GM19324 (cell line): ENCODE measurements at regions not wholly inside any gene's neighbourhood (a gene's known extent, or its start where the extent isn't known, plus 50 kb on each side); places are given as distances from the start of the nearest gene placed in this dataset.

Experiments
- ATAC-seq: cut with Tn5 transposase; IDR thresholded peaks from one replicate; pipeline ENCODE4 v1.9.1; 2021; ENCODE audit warnings: mild to moderate bottlenecking, moderate library complexity; ENCODE audit not compliant: unreplicated experiment, low FRiP score

DNA sequence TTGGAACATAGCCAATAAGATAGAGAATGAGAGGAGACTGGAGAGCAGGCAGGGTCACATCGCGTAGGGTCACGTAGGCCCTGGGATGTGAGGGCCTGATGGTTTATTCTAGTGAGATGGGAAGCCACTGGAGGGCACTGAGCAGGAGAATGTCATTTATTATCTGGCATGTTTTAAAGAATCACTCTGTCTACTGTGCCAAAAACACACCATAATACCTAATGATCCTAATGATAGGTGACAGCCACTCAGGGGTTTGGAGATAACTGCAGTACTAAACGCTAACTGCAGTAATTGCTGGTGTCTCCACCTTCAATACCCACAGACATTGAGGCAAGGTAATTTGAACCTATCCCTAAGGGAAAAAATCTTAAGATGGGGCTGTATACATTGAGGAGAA, 185.4 kb downstream of the TTLL7 start:
- ATAC-seq, result no peak

DNA sequence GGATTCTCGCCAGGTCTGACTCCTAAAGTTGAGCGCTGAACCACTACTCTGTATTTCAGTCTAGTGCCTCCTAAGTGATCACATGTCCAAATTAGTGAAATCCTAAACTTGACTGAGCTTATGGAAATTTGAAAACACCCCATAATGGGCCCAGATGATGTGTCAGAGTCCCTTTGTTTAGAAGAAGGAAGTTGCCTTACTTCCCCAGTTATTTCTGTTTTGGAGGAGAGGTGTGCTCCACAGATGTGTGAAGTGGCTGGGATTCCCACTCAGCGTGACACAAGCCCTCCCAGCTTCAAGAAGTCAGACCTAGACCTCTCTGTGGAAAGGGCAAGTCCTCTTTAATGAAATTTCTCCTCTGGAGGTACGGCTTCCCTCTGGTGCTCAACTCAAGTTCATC, 188.8 kb downstream of the TTLL7 start:
- no peak for ATAC-seq

DNA sequence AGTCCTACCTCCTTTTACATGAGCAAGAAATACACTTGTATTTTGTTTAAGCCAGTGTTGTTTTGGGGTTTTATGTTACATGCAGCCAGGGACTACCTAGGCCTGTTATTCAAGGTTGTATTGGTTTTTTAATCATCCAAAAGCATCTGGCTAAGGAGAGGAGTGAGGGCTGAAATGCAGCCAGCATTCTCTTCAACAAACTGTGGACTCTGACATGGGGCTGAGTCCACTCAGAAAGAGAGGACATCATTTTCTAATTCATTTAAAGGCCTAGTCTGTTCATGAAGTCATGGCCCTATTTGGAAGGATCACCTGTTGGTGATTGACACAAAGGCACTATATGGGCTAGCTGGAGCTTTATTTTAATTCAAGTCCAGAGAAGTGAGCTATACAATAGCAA, 190.4 kb downstream of the TTLL7 start:
- ATAC-seq, result no peak

DNA sequence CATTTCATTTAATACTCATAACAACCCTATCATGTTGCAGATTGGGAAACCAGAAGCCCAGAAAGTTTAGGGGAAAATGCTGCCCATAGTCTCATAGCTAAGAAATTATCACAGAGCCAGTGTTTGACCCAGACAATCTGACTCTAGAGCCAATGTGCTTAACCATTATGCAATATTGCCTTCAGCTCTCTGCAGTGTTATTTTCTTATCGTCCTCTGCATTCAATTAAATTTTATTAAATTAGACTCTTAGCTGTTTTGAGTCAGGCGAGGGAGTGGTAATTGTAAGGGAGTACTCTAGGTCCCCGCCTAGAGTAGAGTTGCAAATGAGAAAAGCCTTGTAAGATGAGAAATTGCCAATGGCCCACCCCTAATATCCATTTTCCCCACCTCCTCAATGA, 191.1 kb downstream of the TTLL7 start:
- ATAC-seq, result no peak

DNA sequence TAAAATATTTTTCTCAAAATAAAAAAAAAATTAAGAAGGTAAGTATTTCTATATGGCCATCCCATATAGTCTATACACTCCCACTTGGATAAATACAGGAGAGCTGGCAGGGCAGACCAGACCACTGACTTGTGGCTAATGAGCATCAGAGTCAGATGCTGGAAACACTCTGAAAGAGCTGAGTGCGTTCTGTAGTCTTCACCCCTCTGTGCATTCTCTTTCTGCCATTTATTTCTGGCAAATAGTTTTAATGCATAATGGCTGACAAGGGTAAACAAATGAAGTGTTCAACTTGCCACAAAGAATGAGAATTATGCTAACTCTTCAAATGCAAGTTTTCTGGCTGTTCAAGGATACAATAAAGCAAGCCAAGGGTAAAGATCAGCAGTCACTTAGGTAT, 191.7 kb downstream of the TTLL7 start:
- ATAC-seq, result no peak

DNA sequence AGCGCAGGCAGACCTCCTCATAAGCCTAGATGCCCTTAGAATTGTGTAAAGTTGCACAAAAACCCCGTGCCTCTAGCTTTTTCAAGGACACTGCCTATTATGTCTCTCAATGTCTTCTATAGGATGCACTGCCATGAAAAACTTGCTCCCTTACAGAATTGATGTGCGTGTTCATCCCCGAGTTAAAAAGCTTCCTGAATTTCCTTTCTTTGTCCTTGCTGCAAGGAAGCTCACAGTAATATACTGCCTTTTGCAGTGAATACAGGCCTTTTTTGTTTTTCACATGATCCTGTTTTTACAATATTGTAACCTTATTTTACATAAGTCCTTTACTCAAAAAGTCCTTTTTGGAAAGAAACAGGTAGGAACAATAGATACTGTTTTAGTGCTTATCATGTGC, 193.0 kb downstream of the TTLL7 start:
- ATAC-seq, result no peak

GRCh38 chr1:83802460-83803152, 196.3 kb downstream of the TTLL7 start:
- ATAC-seq, result no peak

DNA sequence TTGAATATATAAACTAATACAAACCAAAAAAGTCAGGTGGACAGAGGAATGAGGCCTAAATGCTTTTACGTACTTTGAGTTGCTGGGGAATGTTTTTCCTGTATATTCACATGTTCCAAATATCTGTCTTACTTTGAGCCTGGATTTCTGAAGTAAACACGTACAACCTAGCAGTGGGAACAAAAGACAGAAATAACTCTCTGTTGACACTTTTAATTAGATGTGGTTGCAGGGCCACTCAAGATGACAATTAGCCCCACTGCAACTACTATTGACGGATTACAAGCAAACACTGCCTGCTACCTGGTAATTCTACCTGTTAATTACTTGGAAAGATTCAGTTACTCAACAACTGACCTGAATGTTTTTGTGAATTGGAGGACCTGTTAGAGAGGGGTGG, 196.9 kb downstream of the TTLL7 start:
- ATAC-seq, result no peak

DNA sequence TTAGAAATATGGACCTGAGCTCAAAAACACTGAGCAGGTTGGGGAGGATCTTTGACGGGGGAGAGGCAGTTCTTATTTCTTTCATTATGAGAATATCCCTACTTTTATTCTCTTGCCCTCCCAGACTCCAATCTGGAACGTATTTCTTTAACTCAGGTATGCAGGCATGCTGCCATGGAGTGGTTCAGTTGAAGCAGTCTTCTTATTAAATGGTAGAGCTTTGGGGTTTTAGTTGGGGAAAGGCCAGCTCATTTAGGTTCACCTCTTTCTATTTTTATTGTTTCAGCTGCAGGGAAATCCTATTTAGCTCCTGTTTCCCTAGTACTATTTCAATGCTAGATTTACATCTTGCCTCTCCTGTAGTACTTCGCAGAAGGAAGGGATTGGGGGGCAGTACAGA, 198.9 kb downstream of the TTLL7 start:
- no peak for ATAC-seq

- ATAC-seq, result no peak
Observed at GRCh38 chr1:83799594-83799993, 199.3 kb downstream of the TTLL7 start.

GRCh38 chr1:83798965-83799364, 200.0 kb downstream of the TTLL7 start:
- ATAC-seq, result no peak

DNA sequence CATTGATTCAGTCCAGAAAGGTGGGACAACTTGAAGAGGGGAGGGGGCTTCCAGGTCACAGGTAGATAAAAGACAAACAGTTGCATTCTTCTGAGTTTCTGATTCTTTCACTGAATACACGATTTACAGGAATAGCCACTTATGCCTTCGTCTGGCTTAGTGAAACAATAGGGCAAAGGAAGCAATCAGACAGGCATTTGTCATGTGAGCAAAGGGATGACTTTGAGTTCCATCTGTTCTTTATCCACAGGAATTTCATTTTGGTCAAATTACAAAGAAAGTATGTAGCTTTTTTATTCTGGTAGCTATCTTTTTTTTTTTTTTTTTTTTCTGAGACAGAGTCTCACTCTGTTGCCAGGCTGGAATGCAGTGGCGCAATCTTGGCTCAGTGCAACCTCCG, 202.5 kb downstream of the TTLL7 start:
- no peak for ATAC-seq

DNA sequence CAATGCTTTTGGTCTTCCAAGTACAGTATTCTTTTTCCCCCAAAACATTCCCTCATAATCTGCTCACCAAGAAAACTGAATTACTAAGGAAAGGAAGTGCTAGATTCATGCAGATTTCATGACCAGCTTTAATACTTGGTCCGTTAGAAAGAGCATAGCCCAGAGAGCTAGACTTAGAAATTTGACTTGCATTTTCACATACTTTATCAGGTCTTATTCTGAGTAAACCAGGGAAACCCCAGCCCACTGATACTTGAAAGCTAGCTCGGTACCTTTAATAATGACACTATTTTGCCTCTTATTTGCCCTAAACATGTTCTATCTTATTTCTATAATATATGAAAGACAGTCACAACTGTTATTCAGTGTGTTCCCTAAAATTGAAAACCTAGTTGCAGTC, 204.5 kb downstream of the TTLL7 start:
- ATAC-seq, result peak; percentile 66

GRCh38 chr1:83791821-83792437, 207.0 kb downstream of the TTLL7 start:
- ATAC-seq, result no peak

- ATAC-seq, result no peak
Observed at GRCh38 chr1:83790446-83790845, 208.5 kb downstream of the TTLL7 start.

DNA sequence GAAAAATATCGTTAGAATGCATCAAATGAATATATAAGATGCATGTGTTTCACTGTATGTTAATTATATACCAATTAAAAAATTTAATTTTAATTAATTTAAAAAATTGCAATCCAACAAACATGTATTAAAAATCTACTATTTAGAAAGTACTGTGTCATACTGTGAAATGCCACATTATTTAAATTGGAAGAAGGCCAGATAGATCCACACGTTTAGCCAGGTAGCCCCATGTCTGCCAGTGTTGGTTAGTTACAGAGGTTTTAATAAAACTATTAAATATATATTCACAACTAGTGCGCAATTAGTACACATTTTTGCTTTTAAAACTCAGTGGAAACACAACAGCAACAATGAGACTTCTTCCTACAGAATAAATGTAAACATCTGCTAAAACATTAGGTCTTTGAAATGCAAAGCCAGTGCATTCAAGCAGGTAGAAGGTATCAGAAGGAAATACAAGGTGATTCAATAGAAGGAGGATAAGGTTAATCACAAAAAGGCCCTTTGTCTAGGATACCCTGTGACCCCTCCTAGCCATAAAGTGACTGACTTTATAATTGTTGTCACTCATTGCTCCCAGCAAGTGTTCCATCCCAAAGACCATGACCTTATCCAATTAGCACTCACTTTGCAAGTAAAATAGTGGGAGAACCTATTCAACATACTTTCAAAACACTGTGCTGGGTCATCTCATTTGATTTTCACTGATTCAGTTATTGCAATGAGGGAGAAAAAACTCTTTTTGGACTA, 211.5 kb downstream of the TTLL7 start:
- ATAC-seq, result no peak

DNA sequence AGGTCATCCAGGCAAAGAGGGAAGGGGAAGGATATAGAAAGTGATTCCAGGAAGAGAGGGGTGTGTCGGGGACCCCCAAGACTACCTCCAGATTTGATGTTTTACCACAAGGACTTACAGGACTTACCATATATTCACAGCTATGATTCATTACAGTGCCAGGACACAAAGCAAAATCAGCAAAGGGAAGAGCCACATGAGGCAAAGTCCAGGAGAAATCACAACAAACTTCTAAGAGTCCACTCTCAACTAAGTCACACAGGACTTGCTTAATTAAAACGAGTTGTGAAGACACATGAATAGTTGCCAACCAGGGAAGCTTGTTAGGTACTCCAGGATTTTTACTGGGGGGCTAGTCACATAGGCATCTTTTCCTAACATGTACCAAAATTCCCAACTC, 217.3 kb downstream of the TTLL7 start:
- ATAC-seq, result no peak

DNA sequence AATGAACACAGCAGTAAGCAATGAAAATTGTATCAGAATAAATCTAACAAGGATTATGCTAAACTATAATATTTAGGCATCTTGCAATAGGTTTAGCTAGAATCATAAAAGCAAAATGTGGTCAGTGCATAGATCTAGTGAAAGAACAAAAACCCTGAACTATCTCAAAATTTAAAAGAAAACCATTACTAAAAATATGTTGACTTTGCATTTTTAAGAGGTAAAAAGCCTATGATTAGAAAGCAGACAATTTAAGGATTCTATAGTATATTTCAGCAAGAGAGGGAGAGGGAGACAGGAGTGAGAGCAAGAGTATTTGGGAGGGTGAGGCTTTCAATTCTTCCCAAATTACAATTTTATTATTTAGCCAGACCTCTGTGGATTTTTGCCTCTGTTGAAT, 219.4 kb downstream of the TTLL7 start:
- no peak for ATAC-seq

DNA sequence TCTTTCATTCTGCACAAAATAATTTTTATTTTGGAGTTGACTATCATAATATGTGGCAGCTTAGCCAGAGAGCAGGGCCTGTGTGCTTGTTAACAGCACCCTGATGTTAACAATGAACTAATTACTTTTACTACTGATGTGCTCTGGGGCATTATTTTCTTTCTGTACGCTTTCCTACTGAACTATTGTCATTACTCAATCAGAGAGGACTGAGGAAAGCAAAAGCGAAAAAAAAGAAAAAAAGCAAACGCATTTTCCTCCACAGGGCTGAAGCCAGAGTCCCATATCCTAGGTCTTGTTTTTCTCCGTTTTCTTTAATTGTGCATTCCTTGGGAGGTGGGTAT, 221.2 kb downstream of the TTLL7 start:
- no peak for ATAC-seq

GRCh38 chr1:83776913-83777757, 221.8 kb downstream of the TTLL7 start:
- no peak for ATAC-seq

DNA sequence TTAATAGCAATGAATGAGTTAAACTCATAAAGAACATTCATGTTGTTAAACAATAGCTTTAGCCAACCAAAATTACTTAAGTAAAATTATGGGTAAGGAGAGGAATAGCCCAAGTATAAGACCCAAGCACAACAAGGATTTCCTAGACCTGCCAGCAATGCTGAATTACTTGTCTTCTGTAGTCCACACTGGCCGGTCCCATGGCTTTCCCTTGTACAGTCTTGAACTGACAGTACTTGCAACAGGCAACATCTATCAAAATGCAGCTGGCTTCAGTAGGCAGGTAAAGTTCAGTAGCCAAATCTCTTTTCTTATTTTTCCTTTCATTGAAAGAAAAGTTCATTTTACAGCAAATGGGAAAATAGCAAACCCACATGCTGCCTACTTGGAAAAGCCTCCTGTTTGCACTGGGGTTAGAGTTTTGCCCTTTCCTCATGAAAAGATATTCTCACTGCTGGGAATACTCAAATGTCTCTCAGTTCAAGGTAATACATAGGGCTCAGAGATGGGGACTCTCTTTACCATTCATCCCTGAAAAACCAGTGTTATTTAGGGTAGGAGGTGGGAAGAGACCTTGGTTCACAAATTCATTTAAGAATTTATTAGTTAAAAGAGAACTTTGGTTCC, 222.8 kb downstream of the TTLL7 start:
- ATAC-seq, result no peak
